K562 (cell line): ENCODE measurements at regions not wholly inside any gene's neighbourhood (a gene's known extent, or its start where the extent isn't known, plus 50 kb on each side); places are given as distances from the start of the nearest gene placed in this dataset.

Experiments
- ATAC-seq: fragments of 200-7000 bp; cut with Tn5 transposase; 3 replicates; pipeline ENCODE4 v1.9.1; 2020; ENCODE audit warnings: moderate library complexity
- BruUV-seq: library from RNA; stranded (reverse); fragments of 400-500 nt; replicated peaks from 2 replicates; lab custom pipeline; 2021; lab: Mats Ljungman, UMichigan
- CTCF ChIA-PET: fragments of 300-600 bp; formaldehyde crosslinking; extraction: SDS; loops from one replicate; lab custom pipeline; 2021; ENCODE audit warnings: low intra/inter-chr PET ratio; lab: Yijun Ruan, JAX
- POLR2A ChIA-PET: fragments of 300-600, 350-650 bp; sonication (Branson Sonifier 250); formaldehyde crosslinking; extraction: SDS; loops from one replicate; lab custom pipeline; 2021; ENCODE audit warnings: antibody characterized with exemption, inconsistent platforms; lab: Yijun Ruan, JAX
- DNase-seq, 4 experiments: peaks; one replicate each; pipeline versions ENCODE4 v3.0.0 to v3.0.0-alpha.2; 2011 to 2018; ENCODE audit warnings: low spot score in 3 of 4, mixed read lengths in 3 of 4; ENCODE audit errors: extremely low read depth in 1 of 4
- FAIRE-seq: peaks from 2 replicates; lab custom pipeline; 2011; peaks lifted over from hg19 to GRCh38; lab: Jason Lieb, UNC
- H2AFZ ChIP-seq: 2 replicates; pipeline ENCODE4 v1.6.0; 2011; ENCODE audit warnings: low read depth, low read length, control low read depth, inconsistent platforms
- H3K27ac ChIP-seq: fragments of 200-600 bp; 3 replicates; pipeline ENCODE4 v1.8.0; 2011; ENCODE audit warnings: low read depth, mild to moderate bottlenecking, control low read depth, inconsistent platforms, low read length, moderate library complexity, mixed read lengths; ENCODE audit errors: extremely low read depth
- H3K27me3 ChIP-seq, 2 experiments: fragments of 300-600 bp in 1 of 2; 2 replicates in 1 of 2; 3 replicates in 1 of 2; pipeline versions ENCODE4 v1.6.0 to v1.8.0; 2011; ENCODE audit warnings: inconsistent platforms in 2 of 2, low read length in 2 of 2, mild to moderate bottlenecking in 1 of 2, mixed read lengths in 1 of 2, moderate library complexity in 1 of 2; ENCODE audit not compliant: control insufficient read depth in 2 of 2, insufficient read depth in 2 of 2
- H3K36me3 ChIP-seq: fragments of 300-600 bp; 3 replicates; pipeline ENCODE4 v1.8.0; 2011; ENCODE audit warnings: mild to moderate bottlenecking, low read length, inconsistent platforms; ENCODE audit not compliant: control insufficient read depth, insufficient read depth
- H3K4me1 ChIP-seq, 2 experiments: fragments of 200-600 bp in 1 of 2; replicated peaks in 1 of 2; 2 replicates in 1 of 2; 3 replicates in 1 of 2; pipeline versions ENCODE4 v1.5.1 to v1.8.0; 2011; ENCODE audit warnings: inconsistent platforms in 2 of 2, low read length in 2 of 2, mild to moderate bottlenecking in 1 of 2, mixed read lengths in 1 of 2, moderate library complexity in 1 of 2; ENCODE audit not compliant: control insufficient read depth in 2 of 2, insufficient read depth in 2 of 2
- H3K4me2 ChIP-seq: 2 replicates; pipeline ENCODE4 v1.6.1; 2011; ENCODE audit warnings: low read length, control low read depth, inconsistent platforms, mixed read lengths; ENCODE audit not compliant: insufficient read depth
- H3K4me3 ChIP-seq: fragments of 200-600 bp; sonication (generic), shearing (Covaris generic); 2 replicates; pipeline ENCODE4 v1.5.1; 2016; ENCODE audit warnings: control low read depth, inconsistent platforms
- H3K79me2 ChIP-seq: fragments of 200-600 bp; 3 replicates; pipeline ENCODE4 v1.8.0; 2011; ENCODE audit warnings: low read length, inconsistent platforms; ENCODE audit not compliant: control insufficient read depth, insufficient read depth
- H3K9ac ChIP-seq, 2 experiments: 2 replicates each; pipeline versions ENCODE4 v1.6.0 to v1.6.1; 2011; ENCODE audit warnings: low read depth in 2 of 2, low read length in 2 of 2, control low read depth in 1 of 2, inconsistent platforms in 1 of 2, mild to moderate bottlenecking in 1 of 2, mixed read lengths in 1 of 2; ENCODE audit not compliant: insufficient read depth in 1 of 2
- H3K9me1 ChIP-seq: one replicate; pipeline ENCODE4 v1.6.0; 2011; ENCODE audit warnings: inconsistent platforms, mild to moderate bottlenecking, low read length, moderate library complexity; ENCODE audit not compliant: control insufficient read depth, insufficient read depth
- H3K9me3 ChIP-seq: replicated peaks from 2 replicates; pipeline ENCODE4 v1.5.1; 2011; ENCODE audit warnings: low read depth, low read length, inconsistent platforms; ENCODE audit not compliant: control insufficient read depth, insufficient read depth
- H4K20me1 ChIP-seq: replicated peaks from 2 replicates; pipeline ENCODE4 v1.6.1; 2011; ENCODE audit warnings: low read length, inconsistent platforms, mixed read lengths; ENCODE audit not compliant: control insufficient read depth, insufficient read depth
- DIDO1 ChIP-seq: fragments of 450-650 bp; IDR thresholded peaks from 2 replicates; pipeline ENCODE4 v1.6.1; 2016; ENCODE audit warnings: low read depth, missing biosample characterization, missing genetic modification characterization
- ESRRA ChIP-seq: fragments of 450-650 bp; IDR thresholded peaks from 2 replicates; pipeline ENCODE4 v1.6.1; 2014; ENCODE audit warnings: low read depth, mild to moderate bottlenecking, moderate library complexity, borderline replicate concordance
- HLTF ChIP-seq: fragments of 450-650 bp; IDR thresholded peaks from 2 replicates; pipeline ENCODE4 v1.6.1; 2016
- KAT8 ChIP-seq: fragments of 450-650 bp; IDR thresholded peaks from 2 replicates; pipeline ENCODE4 v1.6.1; 2016; ENCODE audit warnings: low read depth, mild to moderate bottlenecking
- MEF2D ChIP-seq: conservative IDR thresholded peaks from 2 replicates; pipeline ENCODE4 v1.6.1; 2016; ENCODE audit warnings: low read depth, missing genetic modification characterization, missing compliant biosample characterization
- TBL1XR1 ChIP-seq, 2 experiments: IDR thresholded peaks; 2 replicates each; pipeline ENCODE4 v1.6.1; 2012; ENCODE audit warnings: improper control_type of control experiment in 2 of 2, low read length in 2 of 2, mild to moderate bottlenecking in 1 of 2
- TOE1 ChIP-seq, 2 experiments: fragments of 450-650 bp in 1 of 2; sonication (generic) in 1 of 2; formaldehyde crosslinking in 1 of 2; IDR thresholded peaks; 2 replicates each; pipeline versions ENCODE4 v1.7.1 to v1.8.0; 2016 to 2022; ENCODE audit warnings: borderline replicate concordance in 2 of 2, mild to moderate bottlenecking in 2 of 2, antibody characterized with exemption in 1 of 2, inconsistent platforms in 1 of 2, low read depth in 1 of 2, missing genetic modification reagents in 1 of 2, moderate library complexity in 1 of 2
- WGBS: fragments of 100-300 bp; shearing (Covaris generic); methylation state at CpG from one replicate; pipeline ENCODE4 v1.1.6; 2016; ENCODE audit warnings: low coverage, mixed read lengths; ENCODE audit not compliant: insufficient coverage; ENCODE audit errors: missing lambda C conversion rate; 5-methylcytosine and 5-hydroxymethylcytosine counted together
- in situ Hi-C: fragments of 300-500 bp; cut with MboI; formaldehyde crosslinking; loops from 4 replicates; pipeline ENCODE4 v1.15.0; 2018; ENCODE audit warnings: inconsistent platforms, mixed read lengths
- intact Hi-C: fragments of 100-400 bp; cut with micrococcal nuclease; formaldehyde crosslinking; loops from 2 replicates; pipeline ENCODE4 v1.14.2; 2022
- TF ChIP-seq, protein P1 (sequence below): sonication (generic); formaldehyde crosslinking; IDR thresholded peaks from 2 replicates; pipeline ENCODE4 v1.8.0; 2022; ENCODE audit warnings: mild to moderate bottlenecking, missing genetic modification reagents
- TF ChIP-seq, protein P2 (sequence below): sonication (generic); formaldehyde crosslinking; IDR thresholded peaks from 2 replicates; pipeline ENCODE4 v1.8.1; 2023; ENCODE audit warnings: mild to moderate bottlenecking, missing genetic modification reagents
- TF ChIP-seq, protein P3 (sequence below): fragments of 450-650 bp; IDR thresholded peaks from 2 replicates; pipeline ENCODE4 v1.6.1; 2016; ENCODE audit warnings: mild to moderate bottlenecking

DNA sequence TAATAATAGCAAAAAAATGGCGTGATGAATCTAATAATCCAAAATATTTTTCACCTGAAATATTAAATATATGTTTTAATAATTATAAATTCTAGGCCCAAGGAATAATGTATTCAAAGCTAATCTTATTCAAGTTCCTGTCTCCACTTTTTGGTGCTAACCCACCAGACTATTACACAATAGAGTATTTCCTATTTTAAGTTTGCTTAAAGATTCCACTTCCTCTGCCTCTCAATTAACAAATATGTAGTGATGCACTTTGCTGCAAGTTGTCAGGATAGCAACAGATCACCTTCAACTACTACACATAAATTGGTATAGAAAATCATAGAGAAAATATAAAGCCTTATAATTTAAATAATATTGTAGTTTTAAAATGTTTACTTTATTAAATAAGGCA, 467.5 kb downstream of the C3orf38 start:
- no peaks in the 10 kb centered on the region for H4K20me1 ChIP-seq
- ChIA-PET POLR2A (no interaction called here), CTCF (no interaction called here)
- no peak overlapping the region for H3K9ac ChIP-seq
- 0% methylated on average over 1 of the region's 1 CpG for WGBS
- ATAC-seq (no peak), DNase-seq (no peak), FAIRE-seq (no peak)
- H3K79me2 ChIP-seq, result no peaks in the 10 kb centered on the region
- intact Hi-C loops, result no loop called here
- no peak overlapping the region for H3K4me2 ChIP-seq
- no peaks in the 10 kb centered on the region for H3K27me3 ChIP-seq
- no peak overlapping the region for H3K4me3 ChIP-seq
- TF ChIP-seq, protein P1, sequence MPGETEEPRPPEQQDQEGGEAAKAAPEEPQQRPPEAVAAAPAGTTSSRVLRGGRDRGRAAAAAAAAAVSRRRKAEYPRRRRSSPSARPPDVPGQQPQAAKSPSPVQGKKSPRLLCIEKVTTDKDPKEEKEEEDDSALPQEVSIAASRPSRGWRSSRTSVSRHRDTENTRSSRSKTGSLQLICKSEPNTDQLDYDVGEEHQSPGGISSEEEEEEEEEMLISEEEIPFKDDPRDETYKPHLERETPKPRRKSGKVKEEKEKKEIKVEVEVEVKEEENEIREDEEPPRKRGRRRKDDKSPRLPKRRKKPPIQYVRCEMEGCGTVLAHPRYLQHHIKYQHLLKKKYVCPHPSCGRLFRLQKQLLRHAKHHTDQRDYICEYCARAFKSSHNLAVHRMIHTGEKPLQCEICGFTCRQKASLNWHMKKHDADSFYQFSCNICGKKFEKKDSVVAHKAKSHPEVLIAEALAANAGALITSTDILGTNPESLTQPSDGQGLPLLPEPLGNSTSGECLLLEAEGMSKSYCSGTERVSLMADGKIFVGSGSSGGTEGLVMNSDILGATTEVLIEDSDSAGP (CRISPR knock-in tag), result no peak
- no peak for TF ChIP-seq MEF2D (tag)
- no TSS peak for BruUV-seq
- no peaks in the 10 kb centered on the region for H3K9me1 ChIP-seq
- H3K9me3 ChIP-seq, result no peaks in the 10 kb centered on the region; the same call in 1 of the 2 replicates
- in situ Hi-C loops, result no loop called here
- H3K4me1 ChIP-seq, result no peaks in the 10 kb centered on the region
- no peak overlapping the region for H3K27ac ChIP-seq
- no peak overlapping the region for H2AFZ ChIP-seq
- H3K36me3 ChIP-seq, result no peaks in the 10 kb centered on the region

DNA sequence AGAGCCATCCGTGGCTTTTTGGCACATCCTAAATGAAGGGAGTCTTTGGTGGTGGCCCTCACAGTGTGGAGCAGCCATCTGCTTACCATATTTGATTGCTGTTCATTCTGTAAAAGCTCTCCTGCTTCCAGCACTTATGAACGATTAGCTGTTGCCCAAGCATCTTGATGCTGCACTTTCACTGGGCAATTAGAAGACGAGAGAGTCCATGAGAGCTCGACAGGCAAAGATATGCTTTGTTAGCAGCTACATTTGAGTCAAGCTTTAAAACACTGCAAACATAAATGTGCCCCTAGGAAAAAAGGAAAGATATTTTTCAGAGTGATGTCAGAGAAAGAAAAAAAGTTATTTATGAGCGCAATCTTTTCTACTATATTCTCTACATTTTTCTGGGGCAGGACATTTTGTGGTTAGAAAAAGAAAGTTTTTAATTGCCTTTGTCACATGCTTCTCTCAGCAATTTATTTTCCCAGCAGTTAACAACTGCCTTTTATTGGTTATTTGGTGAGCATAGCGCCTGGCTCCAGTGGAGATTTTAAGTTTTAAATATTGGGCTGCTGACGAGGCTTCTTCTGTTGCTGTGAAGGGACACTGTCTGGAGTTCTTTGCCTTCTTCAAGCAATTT, 468.4 kb downstream of the C3orf38 start:
- no peaks in the 10 kb centered on the region for H3K4me1 ChIP-seq
- no peak overlapping the region for H3K9ac ChIP-seq
- H3K79me2 ChIP-seq, result no peaks in the 10 kb centered on the region
- H3K9me1 ChIP-seq, result no peaks in the 10 kb centered on the region
- H2AFZ ChIP-seq, result no peak overlapping the region
- ATAC-seq (no peak), DNase-seq (no peak), FAIRE-seq (no peak)
- H3K27me3 ChIP-seq, result no peaks in the 10 kb centered on the region
- no peaks in the 10 kb centered on the region for H4K20me1 ChIP-seq
- H3K9me3 ChIP-seq, result no peaks in the 10 kb centered on the region; the same call in 1 of the 2 replicates
- H3K4me3 ChIP-seq, result no peak overlapping the region
- in situ Hi-C loops (no loop called here), intact Hi-C loops (no loop called here)
- 0% methylated on average over 6 of the region's 7 CpGs for WGBS
- no TSS peak for BruUV-seq
- H3K36me3 ChIP-seq, result no peaks in the 10 kb centered on the region
- CTCF ChIA-PET, result no interaction called here
- no peak overlapping the region for H3K4me2 ChIP-seq
- POLR2A ChIA-PET, result no interaction called here
- no peak overlapping the region for H3K27ac ChIP-seq
- TF ChIP-seq ESRRA (no peak), HLTF (no peak), DIDO1 (tag) (no peak), TOE1 (IDR thresholded peaks at IDR 0.05; ENCODE audit: borderline replicate concordance) (no peak), TOE1 (CRISPR knock-in tag; IDR thresholded peaks at IDR 0.05; ENCODE audit: borderline replicate concordance, low read depth) (no peak), TBL1XR1 (IDR thresholded peaks at IDR 0.05; ENCODE audit: low read length in 2 of 2) (no peak), KAT8 (no peak)
- TF ChIP-seq, protein P2, sequence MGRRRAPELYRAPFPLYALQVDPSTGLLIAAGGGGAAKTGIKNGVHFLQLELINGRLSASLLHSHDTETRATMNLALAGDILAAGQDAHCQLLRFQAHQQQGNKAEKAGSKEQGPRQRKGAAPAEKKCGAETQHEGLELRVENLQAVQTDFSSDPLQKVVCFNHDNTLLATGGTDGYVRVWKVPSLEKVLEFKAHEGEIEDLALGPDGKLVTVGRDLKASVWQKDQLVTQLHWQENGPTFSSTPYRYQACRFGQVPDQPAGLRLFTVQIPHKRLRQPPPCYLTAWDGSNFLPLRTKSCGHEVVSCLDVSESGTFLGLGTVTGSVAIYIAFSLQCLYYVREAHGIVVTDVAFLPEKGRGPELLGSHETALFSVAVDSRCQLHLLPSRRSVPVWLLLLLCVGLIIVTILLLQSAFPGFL (CRISPR knock-in tag), result no peak
- TF ChIP-seq, protein P3, sequence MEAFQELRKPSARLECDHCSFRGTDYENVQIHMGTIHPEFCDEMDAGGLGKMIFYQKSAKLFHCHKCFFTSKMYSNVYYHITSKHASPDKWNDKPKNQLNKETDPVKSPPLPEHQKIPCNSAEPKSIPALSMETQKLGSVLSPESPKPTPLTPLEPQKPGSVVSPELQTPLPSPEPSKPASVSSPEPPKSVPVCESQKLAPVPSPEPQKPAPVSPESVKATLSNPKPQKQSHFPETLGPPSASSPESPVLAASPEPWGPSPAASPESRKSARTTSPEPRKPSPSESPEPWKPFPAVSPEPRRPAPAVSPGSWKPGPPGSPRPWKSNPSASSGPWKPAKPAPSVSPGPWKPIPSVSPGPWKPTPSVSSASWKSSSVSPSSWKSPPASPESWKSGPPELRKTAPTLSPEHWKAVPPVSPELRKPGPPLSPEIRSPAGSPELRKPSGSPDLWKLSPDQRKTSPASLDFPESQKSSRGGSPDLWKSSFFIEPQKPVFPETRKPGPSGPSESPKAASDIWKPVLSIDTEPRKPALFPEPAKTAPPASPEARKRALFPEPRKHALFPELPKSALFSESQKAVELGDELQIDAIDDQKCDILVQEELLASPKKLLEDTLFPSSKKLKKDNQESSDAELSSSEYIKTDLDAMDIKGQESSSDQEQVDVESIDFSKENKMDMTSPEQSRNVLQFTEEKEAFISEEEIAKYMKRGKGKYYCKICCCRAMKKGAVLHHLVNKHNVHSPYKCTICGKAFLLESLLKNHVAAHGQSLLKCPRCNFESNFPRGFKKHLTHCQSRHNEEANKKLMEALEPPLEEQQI, result no peak
